K562 (cell line): ENCODE measurements at regions not wholly inside any gene's neighbourhood (a gene's known extent, or its start where the extent isn't known, plus 50 kb on each side); places are given as distances from the start of the nearest gene placed in this dataset.

Experiments
- ATAC-seq: fragments of 200-7000 bp; cut with Tn5 transposase; 3 replicates; pipeline ENCODE4 v1.9.1; 2020; ENCODE audit warnings: moderate library complexity
- BruUV-seq: library from RNA; stranded (reverse); fragments of 400-500 nt; replicated peaks from 2 replicates; lab custom pipeline; 2021; lab: Mats Ljungman, UMichigan
- CTCF ChIA-PET: fragments of 300-600 bp; formaldehyde crosslinking; extraction: SDS; loops from one replicate; lab custom pipeline; 2021; ENCODE audit warnings: low intra/inter-chr PET ratio; lab: Yijun Ruan, JAX
- POLR2A ChIA-PET: fragments of 300-600, 350-650 bp; sonication (Branson Sonifier 250); formaldehyde crosslinking; extraction: SDS; loops from one replicate; lab custom pipeline; 2021; ENCODE audit warnings: antibody characterized with exemption, inconsistent platforms; lab: Yijun Ruan, JAX
- DNase-seq, 4 experiments: peaks; one replicate each; pipeline versions ENCODE4 v3.0.0 to v3.0.0-alpha.2; 2011 to 2018; ENCODE audit warnings: low spot score in 3 of 4, mixed read lengths in 3 of 4; ENCODE audit errors: extremely low read depth in 1 of 4
- FAIRE-seq: peaks from 2 replicates; lab custom pipeline; 2011; peaks lifted over from hg19 to GRCh38; lab: Jason Lieb, UNC
- H2AFZ ChIP-seq: 2 replicates; pipeline ENCODE4 v1.6.0; 2011; ENCODE audit warnings: low read depth, low read length, control low read depth, inconsistent platforms
- H3K27ac ChIP-seq: fragments of 200-600 bp; 3 replicates; pipeline ENCODE4 v1.8.0; 2011; ENCODE audit warnings: low read depth, mild to moderate bottlenecking, control low read depth, inconsistent platforms, low read length, moderate library complexity, mixed read lengths; ENCODE audit errors: extremely low read depth
- H3K27me3 ChIP-seq, 2 experiments: fragments of 300-600 bp in 1 of 2; 2 replicates in 1 of 2; 3 replicates in 1 of 2; pipeline versions ENCODE4 v1.6.0 to v1.8.0; 2011; ENCODE audit warnings: inconsistent platforms in 2 of 2, low read length in 2 of 2, mild to moderate bottlenecking in 1 of 2, mixed read lengths in 1 of 2, moderate library complexity in 1 of 2; ENCODE audit not compliant: control insufficient read depth in 2 of 2, insufficient read depth in 2 of 2
- H3K36me3 ChIP-seq: fragments of 300-600 bp; 3 replicates; pipeline ENCODE4 v1.8.0; 2011; ENCODE audit warnings: mild to moderate bottlenecking, low read length, inconsistent platforms; ENCODE audit not compliant: control insufficient read depth, insufficient read depth
- H3K4me1 ChIP-seq, 2 experiments: fragments of 200-600 bp in 1 of 2; replicated peaks in 1 of 2; 2 replicates in 1 of 2; 3 replicates in 1 of 2; pipeline versions ENCODE4 v1.5.1 to v1.8.0; 2011; ENCODE audit warnings: inconsistent platforms in 2 of 2, low read length in 2 of 2, mild to moderate bottlenecking in 1 of 2, mixed read lengths in 1 of 2, moderate library complexity in 1 of 2; ENCODE audit not compliant: control insufficient read depth in 2 of 2, insufficient read depth in 2 of 2
- H3K4me2 ChIP-seq: 2 replicates; pipeline ENCODE4 v1.6.1; 2011; ENCODE audit warnings: low read length, control low read depth, inconsistent platforms, mixed read lengths; ENCODE audit not compliant: insufficient read depth
- H3K4me3 ChIP-seq: fragments of 200-600 bp; sonication (generic), shearing (Covaris generic); 2 replicates; pipeline ENCODE4 v1.5.1; 2016; ENCODE audit warnings: control low read depth, inconsistent platforms
- H3K79me2 ChIP-seq: fragments of 200-600 bp; 3 replicates; pipeline ENCODE4 v1.8.0; 2011; ENCODE audit warnings: low read length, inconsistent platforms; ENCODE audit not compliant: control insufficient read depth, insufficient read depth
- H3K9ac ChIP-seq, 2 experiments: 2 replicates each; pipeline versions ENCODE4 v1.6.0 to v1.6.1; 2011; ENCODE audit warnings: low read depth in 2 of 2, low read length in 2 of 2, control low read depth in 1 of 2, inconsistent platforms in 1 of 2, mild to moderate bottlenecking in 1 of 2, mixed read lengths in 1 of 2; ENCODE audit not compliant: insufficient read depth in 1 of 2
- H3K9me1 ChIP-seq: one replicate; pipeline ENCODE4 v1.6.0; 2011; ENCODE audit warnings: inconsistent platforms, mild to moderate bottlenecking, low read length, moderate library complexity; ENCODE audit not compliant: control insufficient read depth, insufficient read depth
- H3K9me3 ChIP-seq: replicated peaks from 2 replicates; pipeline ENCODE4 v1.5.1; 2011; ENCODE audit warnings: low read depth, low read length, inconsistent platforms; ENCODE audit not compliant: control insufficient read depth, insufficient read depth
- H4K20me1 ChIP-seq: replicated peaks from 2 replicates; pipeline ENCODE4 v1.6.1; 2011; ENCODE audit warnings: low read length, inconsistent platforms, mixed read lengths; ENCODE audit not compliant: control insufficient read depth, insufficient read depth
- ATF1 ChIP-seq, 2 experiments: fragments of 450-650 bp in 1 of 2; IDR thresholded peaks; 2 replicates each; pipeline ENCODE4 v1.6.1; 2016; ENCODE audit warnings: missing compliant biosample characterization in 1 of 2, missing genetic modification characterization in 1 of 2
- DPF2 ChIP-seq: fragments of 450-650 bp; IDR thresholded peaks from 2 replicates; pipeline ENCODE4 v1.6.1; 2016
- FOXA1 ChIP-seq: fragments of 450-650 bp; IDR thresholded peaks from 2 replicates; pipeline ENCODE4 v1.6.1; 2016; ENCODE audit warnings: mild to moderate bottlenecking, borderline replicate concordance
- NCOA6 ChIP-seq: fragments of 450-650 bp; IDR thresholded peaks from 2 replicates; pipeline ENCODE4 v1.6.1; 2017; ENCODE audit warnings: mild to moderate bottlenecking
- XRCC5 ChIP-seq: fragments of 200-400 bp; formaldehyde crosslinking; IDR thresholded peaks from 2 replicates; pipeline ENCODE4 v1.6.1; 2017; ENCODE audit warnings: low read depth, mild to moderate bottlenecking, low read length
- ZBED1 ChIP-seq: IDR thresholded peaks from 2 replicates; pipeline ENCODE4 v1.6.1; 2014
- ZSCAN29 ChIP-seq: fragments of 450-650 bp; IDR thresholded peaks from 2 replicates; pipeline ENCODE4 v1.6.1; 2017
- WGBS: fragments of 100-300 bp; shearing (Covaris generic); methylation state at CpG from one replicate; pipeline ENCODE4 v1.1.6; 2016; ENCODE audit warnings: low coverage, mixed read lengths; ENCODE audit not compliant: insufficient coverage; ENCODE audit errors: missing lambda C conversion rate; 5-methylcytosine and 5-hydroxymethylcytosine counted together
- in situ Hi-C: fragments of 300-500 bp; cut with MboI; formaldehyde crosslinking; loops from 4 replicates; pipeline ENCODE4 v1.15.0; 2018; ENCODE audit warnings: inconsistent platforms, mixed read lengths
- intact Hi-C: fragments of 100-400 bp; cut with micrococcal nuclease; formaldehyde crosslinking; loops from 2 replicates; pipeline ENCODE4 v1.14.2; 2022
- TF ChIP-seq, protein P1 (sequence below): fragments of 450-650 bp; IDR thresholded peaks from 2 replicates; pipeline ENCODE4 v1.6.1; 2016; ENCODE audit warnings: low read depth, mild to moderate bottlenecking, moderate library complexity
- TF ChIP-seq, protein P2 (sequence below): fragments of 450-650 bp; formaldehyde crosslinking; IDR thresholded peaks from 2 replicates; pipeline ENCODE4 v1.4.0; 2022; ENCODE audit warnings: missing genetic modification characterization

DNA sequence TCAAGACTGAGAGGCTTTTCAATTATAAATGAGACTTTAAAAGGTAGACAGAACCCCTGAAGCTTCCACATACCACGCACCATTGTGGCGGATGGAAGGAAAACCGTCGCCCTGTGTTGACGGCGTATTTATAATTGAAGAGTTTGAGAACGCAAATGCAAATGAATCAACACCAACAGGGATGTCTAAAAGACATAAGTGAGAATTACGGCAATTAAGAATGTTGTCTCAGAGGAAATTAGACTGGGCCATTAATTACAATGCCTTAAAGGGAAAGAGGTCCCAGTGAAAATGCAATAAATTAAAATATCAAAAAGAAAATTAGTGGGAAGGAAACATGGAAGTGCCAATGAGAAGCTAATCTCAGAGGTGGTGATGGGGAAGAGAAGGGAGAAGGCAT, 148.5 kb upstream of the XYLT1 start:
- Histone ChIP-seq H3K36me3 (no peaks in the 10 kb centered on the region), H3K9me3 (no peaks in the 10 kb centered on the region), H3K9me1 (no peaks in the 10 kb centered on the region), H3K4me2 (no peak overlapping the region), H3K27ac (no peak overlapping the region), H3K4me3 (no peak overlapping the region), H3K4me1 (no peaks in the 10 kb centered on the region), H3K27me3 (peaks cover 5 to 7% of the 10 kb centered on the region in 2 experiments; a peak in 1 of 5 replicates), H3K9ac (no peak overlapping the region), H4K20me1 (no peaks in the 10 kb centered on the region), H3K79me2 (no peaks in the 10 kb centered on the region), H2AFZ (no peak overlapping the region)
- 4% methylated on average over 8 of the region's 8 CpGs for WGBS
- BruUV-seq: no TSS peak
- ATAC-seq: no peak
- TF ChIP-seq DPF2 (no peak), ZBED1 (no peak)
- TF ChIP-seq, protein P1, sequence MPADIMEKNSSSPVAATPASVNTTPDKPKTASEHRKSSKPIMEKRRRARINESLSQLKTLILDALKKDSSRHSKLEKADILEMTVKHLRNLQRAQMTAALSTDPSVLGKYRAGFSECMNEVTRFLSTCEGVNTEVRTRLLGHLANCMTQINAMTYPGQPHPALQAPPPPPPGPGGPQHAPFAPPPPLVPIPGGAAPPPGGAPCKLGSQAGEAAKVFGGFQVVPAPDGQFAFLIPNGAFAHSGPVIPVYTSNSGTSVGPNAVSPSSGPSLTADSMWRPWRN: no peak
- CTCF ChIA-PET: no interaction called here
- intact Hi-C loops (no loop called here), in situ Hi-C loops (no loop called here)
- DNase-seq: no peak
- POLR2A ChIA-PET: no interaction called here
- no peak for FAIRE-seq

DNA sequence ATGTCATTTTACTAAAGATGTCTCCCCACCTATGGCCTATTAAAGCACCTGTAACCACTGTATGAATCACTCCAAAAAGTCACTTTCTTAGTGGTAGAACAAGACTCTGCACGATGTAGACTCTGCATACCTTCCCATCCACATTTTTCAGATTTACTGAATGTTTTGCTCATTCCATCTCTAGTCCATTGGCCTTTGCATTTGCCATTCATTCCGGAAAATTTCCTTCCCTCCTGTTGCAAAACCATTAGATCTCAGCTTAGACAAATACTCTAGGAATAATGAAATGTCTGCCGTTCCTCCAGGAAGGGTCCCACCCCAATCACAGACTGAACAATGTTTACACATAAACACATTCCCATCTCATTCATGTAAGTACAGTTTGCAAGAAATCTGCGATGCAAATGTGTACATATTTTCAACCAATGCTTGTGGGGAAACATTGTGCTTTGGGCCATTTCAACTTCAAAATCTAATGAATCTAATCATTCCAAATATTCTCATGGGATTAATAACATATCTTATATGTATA, 146.3 kb upstream of the XYLT1 start:
- H3K4me2 ChIP-seq: no peak overlapping the region
- no peak overlapping the region for H3K27ac ChIP-seq
- no peaks in the 10 kb centered on the region for H3K79me2 ChIP-seq
- no peaks in the 10 kb centered on the region for H4K20me1 ChIP-seq
- intact Hi-C loops: no loop called here
- BruUV-seq: no TSS peak
- CTCF ChIA-PET: no interaction called here
- in situ Hi-C loops: no loop called here
- no peak overlapping the region for H3K9ac ChIP-seq
- POLR2A ChIA-PET: no interaction called here
- H3K36me3 ChIP-seq: no peaks in the 10 kb centered on the region
- 0% methylated on average over 4 of the region's 4 CpGs for WGBS
- no peaks in the 10 kb centered on the region for H3K9me3 ChIP-seq
- no peak overlapping the region for H2AFZ ChIP-seq
- no peak overlapping the region for H3K4me3 ChIP-seq
- ATAC-seq (no peak), DNase-seq (no peak), FAIRE-seq (no peak)
- H3K27me3 ChIP-seq: peaks cover 4 to 7% of the 10 kb centered on the region in 2 experiments; a peak in 1 of 5 replicates
- no peaks in the 10 kb centered on the region for H3K9me1 ChIP-seq
- H3K4me1 ChIP-seq: no peaks in the 10 kb centered on the region
- TF ChIP-seq, protein P2, sequence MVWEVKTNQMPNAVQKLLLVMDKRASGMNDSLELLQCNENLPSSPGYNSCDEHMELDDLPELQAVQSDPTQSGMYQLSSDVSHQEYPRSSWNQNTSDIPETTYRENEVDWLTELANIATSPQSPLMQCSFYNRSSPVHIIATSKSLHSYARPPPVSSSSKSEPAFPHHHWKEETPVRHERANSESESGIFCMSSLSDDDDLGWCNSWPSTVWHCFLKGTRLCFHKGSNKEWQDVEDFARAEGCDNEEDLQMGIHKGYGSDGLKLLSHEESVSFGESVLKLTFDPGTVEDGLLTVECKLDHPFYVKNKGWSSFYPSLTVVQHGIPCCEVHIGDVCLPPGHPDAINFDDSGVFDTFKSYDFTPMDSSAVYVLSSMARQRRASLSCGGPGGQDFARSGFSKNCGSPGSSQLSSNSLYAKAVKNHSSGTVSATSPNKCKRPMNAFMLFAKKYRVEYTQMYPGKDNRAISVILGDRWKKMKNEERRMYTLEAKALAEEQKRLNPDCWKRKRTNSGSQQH (CRISPR knock-in tag): no peak
- TF ChIP-seq ZSCAN29 (no peak), XRCC5 (no peak), ATF1 (CRISPR knock-in tag; IDR thresholded peaks at IDR 0.05) (no peak), ATF1 (tag; IDR thresholded peaks at IDR 0.05) (no peak), NCOA6 (no peak), FOXA1 (no peak)
